ENCODE measurements at regions not wholly inside any gene's neighbourhood (a gene's known extent, or its start where the extent isn't known, plus 50 kb on each side); places are given as distances from the start of the nearest gene placed in this dataset.
A peak's percentile ranks its signal among the peaks of the same experiment; 100 is the strongest.

- no peak overlapping the region for H3K4me3 ChIP-seq (ENCODE audit: low read length)
- no peak overlapping the region for H3K27ac ChIP-seq (ENCODE audit: low read depth, low read length)
- Mint-ChIP-seq H3K9me3 (peaks cover 0 to 13% (median 8%) of the 10 kb centered on the region in 11 donors), H3K27ac (peak overlapping the region in 1 of 9 donors; percentile 38), H3K4me1 (peaks cover 0 to 8% (median 0%) of the 10 kb centered on the region in 7 donors), H3K4me3 (no peak overlapping the region), H3K27me3 (peaks cover 0 to 28% (median 23%) of the 10 kb centered on the region in 5 donors), H3K36me3 (peaks cover 0 to 6% (median 0%) of the 10 kb centered on the region in 5 donors)
- H3K27me3 ChIP-seq (ENCODE audit: control insufficient read depth in 2 of 2, insufficient read depth in 2 of 2, low read length in 2 of 2), result peaks cover 0 to 4% of the 10 kb centered on the region in 2 donors
- intact Hi-C loops (cut with micrococcal nuclease), result no loop called here
- DNase-seq (no peak), ATAC-seq (no peak)
- no peaks in the 10 kb centered on the region for H3K4me1 ChIP-seq (ENCODE audit: control insufficient read depth in 2 of 2, insufficient read depth in 2 of 2, low read length in 2 of 2)
- H3K9me3 ChIP-seq (ENCODE audit: control insufficient read depth in 2 of 3, low read length in 3 of 3), result peaks cover 0 to 7% (median 0%) of the 10 kb centered on the region in 3 experiments
- no peaks in the 10 kb centered on the region for H3K36me3 ChIP-seq (ENCODE audit: control insufficient read depth in 2 of 3, insufficient read depth in 3 of 3, low read length in 3 of 3)
- ChIA-PET CTCF (no interaction called here), POLR2A (no interaction called here)
These were observed 294.8 kb downstream of the ASMT start for GRCh38 chrX:1909419-1910206.

GRCh38 chrX:1910207-1910470 lies 295.3 kb downstream of the ASMT start:
- H3K4me1 ChIP-seq (ENCODE audit: control insufficient read depth in 2 of 2, insufficient read depth in 2 of 2, low read length in 2 of 2), result no peaks in the 10 kb centered on the region
- peaks cover 0 to 4% of the 10 kb centered on the region in 2 donors for H3K27me3 ChIP-seq (ENCODE audit: control insufficient read depth in 2 of 2, insufficient read depth in 2 of 2, low read length in 2 of 2)
- CTCF ChIA-PET, result no interaction called here
- Mint-ChIP-seq H3K4me3 (no peak overlapping the region), H3K4me1 (peaks cover 0 to 8% (median 0%) of the 10 kb centered on the region in 7 donors), H3K36me3 (peaks cover 0 to 6% (median 0%) of the 10 kb centered on the region in 5 donors), H3K27me3 (peaks cover 0 to 28% (median 24%) of the 10 kb centered on the region in 5 donors), H3K9me3 (peaks cover 0 to 13% (median 8%) of the 10 kb centered on the region in 11 donors), H3K27ac (peak overlapping the region in 1 of 9 donors; percentile 38)
- H3K36me3 ChIP-seq (ENCODE audit: control insufficient read depth in 2 of 3, insufficient read depth in 3 of 3, low read length in 3 of 3), result no peaks in the 10 kb centered on the region
- POLR2A ChIA-PET, result no interaction called here
- no peak overlapping the region for H3K4me3 ChIP-seq (ENCODE audit: low read length)
- DNase-seq, result no peak
- H3K9me3 ChIP-seq (ENCODE audit: control insufficient read depth in 2 of 3, low read length in 3 of 3), result peaks cover 0 to 7% (median 0%) of the 10 kb centered on the region in 3 experiments
- H3K27ac ChIP-seq (ENCODE audit: low read depth, low read length), result no peak overlapping the region
- intact Hi-C loops (cut with micrococcal nuclease), result no loop called here
- ATAC-seq, result no peak

- intact Hi-C loops (cut with micrococcal nuclease), result no loop called here
- Histone ChIP-seq H3K4me1 (ENCODE audit: control insufficient read depth in 2 of 2, insufficient read depth in 2 of 2, low read length in 2 of 2) (no peaks in the 10 kb centered on the region), H3K9me3 (ENCODE audit: control insufficient read depth in 2 of 3, low read length in 3 of 3) (no peaks in the 10 kb centered on the region), H3K36me3 (ENCODE audit: control insufficient read depth in 2 of 3, insufficient read depth in 3 of 3, low read length in 3 of 3) (no peaks in the 10 kb centered on the region), H3K27me3 (ENCODE audit: control insufficient read depth in 2 of 2, insufficient read depth in 2 of 2, low read length in 2 of 2) (no peaks in the 10 kb centered on the region), H3K27ac (ENCODE audit: low read depth, low read length) (no peak overlapping the region), H3K4me3 (ENCODE audit: low read length) (no peak overlapping the region)
- ATAC-seq, result no peak
- no peak overlapping the region for H3K4me3 Mint-ChIP-seq
- H3K27ac Mint-ChIP-seq, result peak overlapping the region in 1 of 9 donors; percentile 22
- CTCF ChIA-PET, result no interaction called here
- H3K27me3 Mint-ChIP-seq, result peaks cover 0 to 32% (median 24%) of the 10 kb centered on the region in 5 donors
- H3K9me3 Mint-ChIP-seq, result peaks cover 0 to 15% (median 10%) of the 10 kb centered on the region in 11 donors
- peaks cover 0 to 8% (median 0%) of the 10 kb centered on the region in 7 donors for H3K4me1 Mint-ChIP-seq
- peaks cover 0 to 6% (median 0%) of the 10 kb centered on the region in 5 donors for H3K36me3 Mint-ChIP-seq
- POLR2A ChIA-PET, result no interaction called here
- no peak for DNase-seq
These were observed 296.7 kb downstream of the ASMT start for GRCh38 chrX:1911401-1912128.

- Histone ChIP-seq H3K27me3 (ENCODE audit: control insufficient read depth in 2 of 2, insufficient read depth in 2 of 2, low read length in 2 of 2) (no peaks in the 10 kb centered on the region), H3K4me1 (ENCODE audit: control insufficient read depth in 2 of 2, insufficient read depth in 2 of 2, low read length in 2 of 2) (no peaks in the 10 kb centered on the region), H3K27ac (ENCODE audit: low read depth, low read length) (no peak overlapping the region), H3K4me3 (ENCODE audit: low read length) (no peak overlapping the region), H3K9me3 (ENCODE audit: control insufficient read depth in 2 of 3, low read length in 3 of 3) (no peaks in the 10 kb centered on the region), H3K36me3 (ENCODE audit: control insufficient read depth in 2 of 3, insufficient read depth in 3 of 3, low read length in 3 of 3) (no peaks in the 10 kb centered on the region)
- peaks cover 0 to 12% (median 9%) of the 10 kb centered on the region in 11 donors for H3K9me3 Mint-ChIP-seq
- intact Hi-C loops (cut with micrococcal nuclease), result no loop called here
- no peak overlapping the region for H3K27ac Mint-ChIP-seq
- H3K4me3 Mint-ChIP-seq, result no peak overlapping the region
- ATAC-seq (no peak), DNase-seq (no peak)
- H3K36me3 Mint-ChIP-seq, result peaks cover 0 to 6% (median 0%) of the 10 kb centered on the region in 5 donors
- POLR2A ChIA-PET, result no interaction called here
- CTCF ChIA-PET, result no interaction called here
- peaks cover 0 to 32% (median 22%) of the 10 kb centered on the region in 5 donors for H3K27me3 Mint-ChIP-seq
- H3K4me1 Mint-ChIP-seq, result peaks cover 0 to 8% (median 0%) of the 10 kb centered on the region in 7 donors
These were observed 297.3 kb downstream of the ASMT start for GRCh38 chrX:1912193-1912592.

- ChIA-PET POLR2A (no interaction called here), CTCF (no interaction called here)
- Mint-ChIP-seq H3K27me3 (peaks cover 0 to 21% (median 19%) of the 10 kb centered on the region in 5 donors), H3K4me3 (no peak overlapping the region), H3K27ac (no peak overlapping the region), H3K4me1 (peaks cover 0 to 8% (median 0%) of the 10 kb centered on the region in 7 donors), H3K9me3 (peaks cover 0 to 10% (median 4%) of the 10 kb centered on the region in 11 donors), H3K36me3 (peaks cover 0 to 6% (median 0%) of the 10 kb centered on the region in 5 donors)
- Histone ChIP-seq H3K27me3 (ENCODE audit: control insufficient read depth in 2 of 2, insufficient read depth in 2 of 2, low read length in 2 of 2) (no peaks in the 10 kb centered on the region), H3K36me3 (ENCODE audit: control insufficient read depth in 2 of 3, insufficient read depth in 3 of 3, low read length in 3 of 3) (no peaks in the 10 kb centered on the region), H3K27ac (ENCODE audit: low read depth, low read length) (no peak overlapping the region), H3K4me1 (ENCODE audit: control insufficient read depth in 2 of 2, insufficient read depth in 2 of 2, low read length in 2 of 2) (no peaks in the 10 kb centered on the region), H3K9me3 (ENCODE audit: control insufficient read depth in 2 of 3, low read length in 3 of 3) (no peaks in the 10 kb centered on the region), H3K4me3 (ENCODE audit: low read length) (no peak overlapping the region)
- intact Hi-C loops (cut with micrococcal nuclease), result no loop called here
- no peak for DNase-seq
- no peak for ATAC-seq
These were observed 299.9 kb downstream of the ASMT start for GRCh38 chrX:1914606-1915365.

GRCh38 chrX:1918780-1919179 lies 303.9 kb downstream of the ASMT start:
- ChIA-PET CTCF (no interaction called here), POLR2A (no interaction called here)
- Histone ChIP-seq H3K9me3 (ENCODE audit: control insufficient read depth in 2 of 3, low read length in 3 of 3) (no peaks in the 10 kb centered on the region), H3K27ac (ENCODE audit: low read depth, low read length) (no peak overlapping the region), H3K36me3 (ENCODE audit: control insufficient read depth in 2 of 3, insufficient read depth in 3 of 3, low read length in 3 of 3) (no peaks in the 10 kb centered on the region), H3K27me3 (ENCODE audit: control insufficient read depth in 2 of 2, insufficient read depth in 2 of 2, low read length in 2 of 2) (no peaks in the 10 kb centered on the region), H3K4me3 (ENCODE audit: low read length) (no peak overlapping the region), H3K4me1 (ENCODE audit: control insufficient read depth in 2 of 2, insufficient read depth in 2 of 2, low read length in 2 of 2) (no peaks in the 10 kb centered on the region)
- intact Hi-C loops (cut with micrococcal nuclease), result no loop called here
- Mint-ChIP-seq H3K4me1 (no peaks in the 10 kb centered on the region), H3K27me3 (peaks cover 0 to 4% (median 3%) of the 10 kb centered on the region in 5 donors), H3K27ac (no peak overlapping the region), H3K4me3 (no peak overlapping the region), H3K9me3 (peaks cover 0 to 9% (median 4%) of the 10 kb centered on the region in 11 donors), H3K36me3 (no peaks in the 10 kb centered on the region)
- DNase-seq (no peak), ATAC-seq (no peak)
